Transverse colon (tissue), 4 donors: ENCODE measurements at regions not wholly inside any gene's neighbourhood (a gene's known extent, or its start where the extent isn't known, plus 50 kb on each side); places are given as distances from the start of the nearest gene placed in this dataset.

Experiments
- DNase-seq: peaks from one replicate; pipeline ENCODE4 v3.0.0-alpha.2; 2019
- H3K27ac ChIP-seq, 4 donors: fragments of 200-600 bp; sonication (generic); 2 replicates each; pipeline ENCODE4 v1.5.1; 2016 to 2018; ENCODE audit warnings: inconsistent platforms in 4 of 4
- H3K27me3 ChIP-seq: fragments of 200-600 bp; sonication (generic); 2 replicates; pipeline ENCODE4 v1.5.1; 2017; ENCODE audit warnings: inconsistent platforms
- H3K36me3 ChIP-seq, 4 donors: fragments of 200-600 bp; sonication (generic); 2 replicates each; pipeline ENCODE4 v1.5.1; 2017 to 2019; ENCODE audit warnings: inconsistent platforms in 4 of 4
- H3K4me1 ChIP-seq, 4 donors: fragments of 200-600 bp; sonication (generic); 2 replicates each; pipeline ENCODE4 v1.5.1; 2017 to 2020; ENCODE audit warnings: inconsistent platforms in 4 of 4
- H3K4me3 ChIP-seq, 4 donors: fragments of 200-600 bp; sonication (generic); 1 replicate in 1 of 4; 2 replicates in 3 of 4; pipeline versions ENCODE4 v1.5.1 to v1.6.1; 2017 to 2019; ENCODE audit warnings: inconsistent platforms in 4 of 4
- H3K9me3 ChIP-seq, 2 donors: fragments of 200-600 bp; sonication (generic); 2 replicates each; pipeline ENCODE4 v1.5.1; 2017 to 2019; ENCODE audit warnings: inconsistent platforms in 2 of 2
- CTCF ChIP-seq, 5 experiments: fragments of 200-600 bp in 3 of 5; fragments of 450-650 bp in 2 of 5; sonication (generic) in 3 of 5; IDR thresholded peaks; 1 replicate in 2 of 5; 2 replicates in 3 of 5; pipeline ENCODE4 v1.5.1; 2016 to 2017; ENCODE audit warnings: antibody characterized with exemption in 5 of 5, inconsistent platforms in 3 of 5, mild to moderate bottlenecking in 2 of 5, moderate library complexity in 1 of 5
- EP300 ChIP-seq: sonication (generic); formaldehyde crosslinking; IDR thresholded peaks from one replicate; pipeline ENCODE4 v1.6.1; 2017; ENCODE audit warnings: antibody characterized with exemption, low read depth
- POLR2A ChIP-seq: fragments of 450-650 bp; IDR thresholded peaks from one replicate; pipeline ENCODE4 v1.6.1; 2016; ENCODE audit warnings: antibody characterized with exemption, mild to moderate bottlenecking, moderate library complexity
- POLR2AphosphoS5 ChIP-seq, 3 donors: sonication (generic); formaldehyde crosslinking; IDR thresholded peaks; one replicate each; pipeline ENCODE4 v1.6.1; 2016; ENCODE audit warnings: antibody characterized with exemption in 3 of 3
- WGBS, 2 donors: methylation state at CpG; one replicate each; pipeline ENCODE4 v1.1.5; 2018; ENCODE audit warnings: low coverage in 1 of 2; 5-methylcytosine and 5-hydroxymethylcytosine counted together
- in situ Hi-C, 4 donors: fragments of 200-750 bp; cut with MboI; loops; one replicate each; pipeline versions ENCODE4 v1.15.0 to v1.15.1; 2017; ENCODE audit warnings: low sequenced_read_pairs in 3 of 4, low pct_ligation_motif_present in 1 of 4, low pct_unique_long_range_greater_than_20kb in 1 of 4
- intact Hi-C: fragments of 100-400 bp; cut with DNase I; formaldehyde crosslinking; loops from one replicate; pipeline ENCODE4 v1.15.1; 2023; ENCODE audit warnings: low total_unique reads

DNA sequence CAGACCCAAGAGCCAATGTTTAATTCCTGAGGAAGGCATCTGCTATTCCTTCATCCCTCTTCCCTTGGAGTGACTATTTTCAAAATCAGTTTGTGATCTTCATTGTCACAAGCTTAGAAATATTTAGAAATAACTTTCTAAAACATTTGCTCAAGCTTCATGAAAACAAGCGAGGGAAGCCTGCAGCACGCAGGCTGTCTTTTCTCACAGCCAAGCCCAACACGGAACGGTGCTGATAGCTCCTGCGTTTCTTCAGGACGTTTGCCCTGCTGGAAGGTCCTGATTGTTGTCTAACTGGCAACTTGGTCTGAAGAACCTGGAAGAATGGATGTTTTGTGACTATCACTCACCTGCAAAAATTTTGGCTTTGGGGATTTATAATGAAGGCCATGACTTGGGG lies 152.5 kb downstream of the FGF9 start:
- peaks cover 13 to 36% (median 18%) of the 10 kb centered on the region in 4 donors for H3K4me1 ChIP-seq
- no peaks in the 10 kb centered on the region for H3K27me3 ChIP-seq
- DNase-seq, result no peak
- in situ Hi-C loops, result no loop called here
- intact Hi-C loops, result no loop called here
- H3K9me3 ChIP-seq, result no peaks in the 10 kb centered on the region
- H3K4me3 ChIP-seq, result no peak overlapping the region
- no peak for TF ChIP-seq POLR2AphosphoS5 (IDR thresholded peaks at IDR 0.05)
- no peak for TF ChIP-seq POLR2A
- TF ChIP-seq EP300, result no peak
- TF ChIP-seq CTCF (IDR thresholded peaks at IDR 0.05), result no peak
- no peak overlapping the region for H3K27ac ChIP-seq
- no peaks in the 10 kb centered on the region for H3K36me3 ChIP-seq
- WGBS, 2 donors, result 69 to 77% methylated on average over 4 to 6 of the region's 6 CpGs

DNA sequence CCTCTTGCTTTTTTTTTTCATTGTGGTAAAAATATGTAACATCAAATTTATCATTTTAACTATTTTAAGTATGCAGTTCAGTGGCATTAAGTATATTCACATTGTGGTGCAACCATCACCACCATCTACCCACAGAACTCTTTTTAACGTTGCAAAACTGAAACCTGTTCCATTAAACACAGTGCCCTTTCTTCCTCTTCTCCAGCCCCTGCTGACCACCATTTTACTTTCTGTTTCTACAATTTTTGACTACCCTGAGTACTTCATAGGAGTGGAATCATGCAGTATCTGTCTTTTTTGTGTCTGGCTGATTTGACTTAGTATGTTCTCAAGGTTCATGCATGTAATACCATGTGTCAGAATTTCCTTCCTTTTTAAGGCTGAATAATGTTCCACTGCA lies 153.1 kb downstream of the FGF9 start:
- intact Hi-C loops, result no loop called here
- no peak for TF ChIP-seq POLR2A
- no peak for TF ChIP-seq POLR2AphosphoS5 (IDR thresholded peaks at IDR 0.05)
- TF ChIP-seq CTCF (IDR thresholded peaks at IDR 0.05), result no peak
- TF ChIP-seq EP300, result no peak
- WGBS, 2 donors, result 49 to 57% methylated on average over 1 of the region's 1 CpG
- Histone ChIP-seq H3K36me3 (no peaks in the 10 kb centered on the region), H3K9me3 (no peaks in the 10 kb centered on the region), H3K4me1 (peaks cover 13 to 36% (median 18%) of the 10 kb centered on the region in 4 donors), H3K27me3 (no peaks in the 10 kb centered on the region), H3K4me3 (no peak overlapping the region), H3K27ac (no peak overlapping the region)
- in situ Hi-C loops, result no loop called here
- no peak for DNase-seq

- peak; percentile 15 for TF ChIP-seq EP300
- no peak for TF ChIP-seq POLR2AphosphoS5 (IDR thresholded peaks at IDR 0.05)
- no peak for TF ChIP-seq CTCF (IDR thresholded peaks at IDR 0.05)
- TF ChIP-seq POLR2A, result no peak
- H3K36me3 ChIP-seq, result no peaks in the 10 kb centered on the region
- DNase-seq, result no peak
- peaks cover 13 to 36% (median 18%) of the 10 kb centered on the region in 4 donors for H3K4me1 ChIP-seq
- H3K9me3 ChIP-seq, result no peaks in the 10 kb centered on the region
- in situ Hi-C loops (no loop called here), intact Hi-C loops (no loop called here)
- H3K27me3 ChIP-seq, result no peaks in the 10 kb centered on the region
- WGBS, 2 donors, result 28 to 47% methylated on average over 6 of the region's 6 CpGs
- H3K4me3 ChIP-seq, result no peak overlapping the region
- H3K27ac ChIP-seq, result peak overlapping the region in 1 of 4 donors; percentile 27
These were observed 154.3 kb downstream of the FGF9 start for GRCh38 chr13:21825186-21825585.

- no peak overlapping the region for H3K4me3 ChIP-seq
- DNase-seq, result no peak
- WGBS, 2 donors, result 51 to 63% methylated on average over 2 of the region's 2 CpGs
- in situ Hi-C loops (no loop called here), intact Hi-C loops (no loop called here)
- no peaks in the 10 kb centered on the region for H3K27me3 ChIP-seq
- no peaks in the 10 kb centered on the region for H3K9me3 ChIP-seq
- H3K27ac ChIP-seq, result no peak overlapping the region
- H3K36me3 ChIP-seq, result no peaks in the 10 kb centered on the region
- H3K4me1 ChIP-seq, result peaks cover 13 to 36% (median 18%) of the 10 kb centered on the region in 4 donors
- TF ChIP-seq EP300 (no peak), CTCF (IDR thresholded peaks at IDR 0.05) (no peak), POLR2AphosphoS5 (IDR thresholded peaks at IDR 0.05) (no peak), POLR2A (no peak)
These were observed 154.9 kb downstream of the FGF9 start for GRCh38 chr13:21825801-21826200.
